GM12878 (cell line): ENCODE measurements at regions not wholly inside any gene's neighbourhood (a gene's known extent, or its start where the extent isn't known, plus 50 kb on each side); places are given as distances from the start of the nearest gene placed in this dataset.

Experiments
- ATAC-seq: fragments of 200-7000 bp; cut with Tn5 transposase; 3 replicates; pipeline ENCODE4 v1.9.1; 2020; ENCODE audit warnings: mild to moderate bottlenecking, moderate library complexity
- BruUV-seq: library from RNA; stranded (reverse); fragments of 400-500 nt; replicated peaks from 2 replicates; lab custom pipeline; 2021; lab: Mats Ljungman, UMichigan
- CTCF ChIA-PET: fragments of 300-600 bp; sonication (Branson Sonifier 250); formaldehyde crosslinking; extraction: SDS; loops from one replicate; lab custom pipeline; 2021; ENCODE audit warnings: inconsistent platforms; lab: Yijun Ruan, JAX
- POLR2A ChIA-PET: fragments of 350-600 bp; formaldehyde crosslinking; extraction: SDS; loops from one replicate; lab custom pipeline; 2021; ENCODE audit warnings: inconsistent platforms; lab: Charles Lee
- RAD21 ChIA-PET: fragments of 300-600 bp; sonication (Branson Sonifier 250); formaldehyde crosslinking; loops from one replicate; lab custom pipeline; 2023; ENCODE audit warnings: antibody characterized with exemption; ENCODE audit not compliant: unreplicated experiment; lab: Charles Lee
- SMC1A ChIA-PET: fragments of 300-600 bp; sonication (Branson Sonifier 250); formaldehyde crosslinking; loops from one replicate; lab custom pipeline; 2023; ENCODE audit not compliant: unreplicated experiment, uncharacterized antibody; lab: Charles Lee
- DNase-seq: peaks from one replicate; pipeline ENCODE4 v3.0.0-alpha.2; 2011; ENCODE audit warnings: low read depth, low spot score
- FAIRE-seq: peaks from 3 replicates; lab custom pipeline; 2011; peaks lifted over from hg19 to GRCh38; lab: Jason Lieb, UNC
- H2AFZ ChIP-seq: 2 replicates; pipeline ENCODE4 v1.6.0; 2011; ENCODE audit warnings: low read depth, low read length, control low read depth; ENCODE audit not compliant: control insufficient read depth
- H3K27ac ChIP-seq: 2 replicates; pipeline ENCODE4 v1.5.1; 2011; ENCODE audit warnings: control low read depth; ENCODE audit not compliant: control insufficient read depth, insufficient read depth
- H3K27me3 ChIP-seq, 2 experiments: replicated peaks in 1 of 2; 2 replicates each; pipeline versions ENCODE4 v1.6.0 to v1.6.1; 2011; ENCODE audit warnings: low read length in 1 of 2; ENCODE audit not compliant: control insufficient read depth in 2 of 2, insufficient read depth in 2 of 2
- H3K36me3 ChIP-seq, 2 experiments: 2 replicates each; pipeline ENCODE4 v1.5.1; 2011; ENCODE audit warnings: low read length in 1 of 2; ENCODE audit not compliant: control insufficient read depth in 2 of 2, insufficient read depth in 2 of 2
- H3K4me1 ChIP-seq: 2 replicates; pipeline ENCODE4 v1.6.1; 2011; ENCODE audit warnings: mild to moderate bottlenecking, low read length, moderate library complexity, mixed read lengths; ENCODE audit not compliant: control insufficient read depth, insufficient read depth
- H3K4me2 ChIP-seq: 2 replicates; pipeline ENCODE4 v1.6.0; 2011; ENCODE audit warnings: control low read depth; ENCODE audit not compliant: control insufficient read depth, insufficient read depth
- H3K4me3 ChIP-seq: fragments of 200-600 bp; sonication (generic); 2 replicates; pipeline ENCODE4 v1.5.1; 2016
- H3K79me2 ChIP-seq: 2 replicates; pipeline ENCODE4 v1.6.0; 2011; ENCODE audit warnings: low read length; ENCODE audit not compliant: control insufficient read depth, insufficient read depth
- H3K9ac ChIP-seq: 2 replicates; pipeline ENCODE4 v1.8.0; 2011; ENCODE audit warnings: low read length, control low read depth, mixed read lengths; ENCODE audit not compliant: control insufficient read depth, insufficient read depth
- H3K9me3 ChIP-seq: replicated peaks from 3 replicates; pipeline ENCODE4 v1.5.1; 2011; ENCODE audit warnings: mild to moderate bottlenecking, low read length; ENCODE audit not compliant: control insufficient read depth, insufficient read depth
- H4K20me1 ChIP-seq: 2 replicates; pipeline ENCODE4 v1.6.0; 2011; ENCODE audit not compliant: control insufficient read depth, insufficient read depth
- BACH1 ChIP-seq: fragments of 450-650 bp; IDR thresholded peaks from 2 replicates; pipeline ENCODE4 v1.6.1; 2017; ENCODE audit warnings: mild to moderate bottlenecking, borderline replicate concordance
- BHLHE40 ChIP-seq, 2 experiments: fragments of 450-650 bp in 1 of 2; IDR thresholded peaks; 2 replicates each; pipeline ENCODE4 v1.6.1; 2011 to 2017; ENCODE audit warnings: low read depth in 2 of 2, borderline replicate concordance in 1 of 2, improper control_type of control experiment in 1 of 2, low read length in 1 of 2, mild to moderate bottlenecking in 1 of 2
- BRCA1 ChIP-seq: IDR thresholded peaks from 2 replicates; pipeline ENCODE4 v1.6.1; 2011; ENCODE audit warnings: low read depth, low read length, improper control_type of control experiment
- CBX3 ChIP-seq: fragments of 200-600 bp; sonication (generic); IDR thresholded peaks from 2 replicates; pipeline ENCODE4 v1.6.1; 2016; ENCODE audit warnings: low read depth, borderline replicate concordance
- ESRRA ChIP-seq: IDR thresholded peaks from 2 replicates; pipeline ENCODE4 v1.6.1; 2012; ENCODE audit warnings: mild to moderate bottlenecking, low read length, improper control_type of control experiment
- IRF4 ChIP-seq: IDR thresholded peaks from 2 replicates; pipeline ENCODE4 v1.6.1; 2011; ENCODE audit warnings: low read depth, low read length
- KAT2A ChIP-seq: conservative IDR thresholded peaks from 2 replicates; pipeline ENCODE4 v1.6.1; 2011; ENCODE audit warnings: low read depth, low read length; ENCODE audit not compliant: control insufficient read depth
- POLR2AphosphoS5 ChIP-seq: IDR thresholded peaks from 2 replicates; pipeline ENCODE4 v1.6.1; 2011; ENCODE audit warnings: mild to moderate bottlenecking, low read length, inconsistent platforms
- SMC3 ChIP-seq: IDR thresholded peaks from 2 replicates; pipeline ENCODE4 v1.6.1; 2011; ENCODE audit warnings: low read length, improper control_type of control experiment, borderline replicate concordance
- TCF7 ChIP-seq: IDR thresholded peaks from 2 replicates; pipeline ENCODE4 v1.6.1; 2014; ENCODE audit warnings: antibody characterized with exemption, borderline replicate concordance
- WRNIP1 ChIP-seq: IDR thresholded peaks from 2 replicates; pipeline ENCODE4 v1.6.1; 2011; ENCODE audit warnings: low read depth, low read length, improper control_type of control experiment, borderline replicate concordance
- YY1 ChIP-seq: IDR thresholded peaks from 2 replicates; pipeline ENCODE4 v1.6.1; 2011; ENCODE audit warnings: low read depth, mild to moderate bottlenecking, low read length
- WGBS: methylation state at CpG from one replicate; pipeline ENCODE4 v1.1.6; 2016; ENCODE audit warnings: low lambda C conversion rate; ENCODE audit not compliant: insufficient replicate concordance, insufficient coverage; ENCODE audit errors: missing lambda C conversion rate; 5-methylcytosine and 5-hydroxymethylcytosine counted together
- in situ Hi-C: fragments of 300-500 bp; cut with MboI; formaldehyde crosslinking; loops from 9 replicates; pipeline ENCODE4 v1.14.3; 2018; ENCODE audit warnings: mixed read lengths
- intact Hi-C: fragments of 100-400 bp; cut with micrococcal nuclease; formaldehyde crosslinking; loops from one replicate; pipeline ENCODE4 v1.14.2; 2022; ENCODE audit not compliant: unreplicated experiment
- TF ChIP-seq, protein P1 (sequence below): IDR thresholded peaks from 2 replicates; pipeline ENCODE4 v1.6.1; 2012; ENCODE audit warnings: low read depth, low read length, improper control_type of control experiment
- TF ChIP-seq, protein P2 (sequence below): IDR thresholded peaks from 2 replicates; pipeline ENCODE4 v1.6.1; 2012; ENCODE audit warnings: improper control_type of control experiment, low read depth, low read length; ENCODE audit not compliant: insufficient replicate concordance

DNA sequence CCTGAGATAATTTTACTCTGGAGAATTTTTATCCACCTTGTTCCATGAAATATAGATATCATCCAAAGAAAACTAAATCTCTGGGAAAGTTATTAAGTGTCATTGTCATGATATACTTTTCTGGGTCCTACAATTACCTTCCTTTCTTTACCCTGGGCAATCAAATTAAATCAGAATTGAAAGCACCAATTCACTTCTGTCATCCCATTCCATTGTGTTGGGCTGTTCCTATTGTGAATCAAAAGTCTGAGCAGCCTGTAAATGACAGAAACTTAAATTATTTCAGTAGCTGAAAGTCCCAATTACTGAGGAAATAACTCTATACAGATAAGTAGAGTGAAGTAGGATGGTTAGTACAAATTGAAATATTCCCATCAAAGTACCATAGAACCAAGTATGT, 1284.2 kb downstream of the EFNB2 start:
- no peaks in the 10 kb centered on the region for H4K20me1 ChIP-seq
- H3K27me3 ChIP-seq, result no peaks in the 10 kb centered on the region
- ATAC-seq, result no peak
- DNase-seq, result no peak
- no peaks in the 10 kb centered on the region for H3K4me1 ChIP-seq
- in situ Hi-C loops (no loop called here), intact Hi-C loops (no loop called here)
- H3K79me2 ChIP-seq, result no peaks in the 10 kb centered on the region
- no peak overlapping the region for H3K27ac ChIP-seq
- H2AFZ ChIP-seq, result no peak overlapping the region
- ChIA-PET RAD21 (no interaction called here), CTCF (no interaction called here), POLR2A (no interaction called here), SMC1A (no interaction called here)
- H3K9ac ChIP-seq, result no peak overlapping the region
- H3K4me2 ChIP-seq, result no peak overlapping the region
- H3K36me3 ChIP-seq, result no peaks in the 10 kb centered on the region
- no peak overlapping the region for H3K4me3 ChIP-seq
- no TSS peak for BruUV-seq
- H3K9me3 ChIP-seq, result no peaks in the 10 kb centered on the region
- no peak for FAIRE-seq
- TF ChIP-seq WRNIP1 (no peak), IRF4 (no peak), TCF7 (no peak), BHLHE40 (IDR thresholded peaks at IDR 0.05; ENCODE audit: borderline replicate concordance in 1 of 2, low read depth in 2 of 2, low read length in 1 of 2) (no peak)

DNA sequence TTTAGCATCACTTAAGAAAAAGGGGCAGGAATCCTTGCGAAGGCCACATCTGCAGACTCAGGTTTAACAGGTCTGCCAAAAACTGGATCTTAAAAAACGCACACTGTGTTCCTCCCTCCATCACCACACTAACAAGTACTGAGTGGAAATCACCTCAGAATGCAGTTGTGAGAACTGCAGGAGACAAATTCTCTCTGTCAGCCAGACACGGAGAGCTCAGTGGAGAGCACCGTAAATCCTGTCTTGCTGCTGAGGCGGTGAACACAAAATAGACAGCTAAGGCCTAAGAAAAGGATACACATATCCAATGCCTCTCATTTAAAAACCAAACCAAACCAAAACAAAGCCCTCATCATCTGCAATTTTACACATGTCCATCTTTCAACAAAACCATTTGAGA, 1287.6 kb downstream of the EFNB2 start:
- Histone ChIP-seq H3K36me3 (no peaks in the 10 kb centered on the region), H3K9ac (no peak overlapping the region), H3K27me3 (no peaks in the 10 kb centered on the region), H3K4me2 (no peak overlapping the region), H3K9me3 (no peaks in the 10 kb centered on the region), H3K27ac (no peak overlapping the region), H4K20me1 (no peaks in the 10 kb centered on the region), H3K4me1 (no peaks in the 10 kb centered on the region), H3K79me2 (no peaks in the 10 kb centered on the region), H2AFZ (no peak overlapping the region), H3K4me3 (no peak overlapping the region)
- DNase-seq (no peak), ATAC-seq (no peak), FAIRE-seq (no peak)
- POLR2A ChIA-PET, result no interaction called here
- in situ Hi-C loops (no loop called here), intact Hi-C loops (no loop called here)
- 57% methylated on average over 5 of the region's 5 CpGs for WGBS
- CTCF ChIA-PET, result no interaction called here
- BruUV-seq, result no TSS peak
- SMC1A ChIA-PET, result no interaction called here
- RAD21 ChIA-PET, result no interaction called here
- no peak for TF ChIP-seq BRCA1
- TF ChIP-seq BACH1, result no peak
- TF ChIP-seq WRNIP1, result no peak
- no peak for TF ChIP-seq SMC3
- TF ChIP-seq YY1, result no peak
- TF ChIP-seq CBX3, result no peak
- TF ChIP-seq POLR2AphosphoS5, result no peak
- TF ChIP-seq, protein P1, sequence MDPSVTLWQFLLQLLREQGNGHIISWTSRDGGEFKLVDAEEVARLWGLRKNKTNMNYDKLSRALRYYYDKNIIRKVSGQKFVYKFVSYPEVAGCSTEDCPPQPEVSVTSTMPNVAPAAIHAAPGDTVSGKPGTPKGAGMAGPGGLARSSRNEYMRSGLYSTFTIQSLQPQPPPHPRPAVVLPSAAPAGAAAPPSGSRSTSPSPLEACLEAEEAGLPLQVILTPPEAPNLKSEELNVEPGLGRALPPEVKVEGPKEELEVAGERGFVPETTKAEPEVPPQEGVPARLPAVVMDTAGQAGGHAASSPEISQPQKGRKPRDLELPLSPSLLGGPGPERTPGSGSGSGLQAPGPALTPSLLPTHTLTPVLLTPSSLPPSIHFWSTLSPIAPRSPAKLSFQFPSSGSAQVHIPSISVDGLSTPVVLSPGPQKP, result no peak
- TF ChIP-seq BHLHE40 (IDR thresholded peaks at IDR 0.05; ENCODE audit: borderline replicate concordance in 1 of 2, low read depth in 2 of 2, low read length in 1 of 2), result no peak
- TF ChIP-seq, protein P2, sequence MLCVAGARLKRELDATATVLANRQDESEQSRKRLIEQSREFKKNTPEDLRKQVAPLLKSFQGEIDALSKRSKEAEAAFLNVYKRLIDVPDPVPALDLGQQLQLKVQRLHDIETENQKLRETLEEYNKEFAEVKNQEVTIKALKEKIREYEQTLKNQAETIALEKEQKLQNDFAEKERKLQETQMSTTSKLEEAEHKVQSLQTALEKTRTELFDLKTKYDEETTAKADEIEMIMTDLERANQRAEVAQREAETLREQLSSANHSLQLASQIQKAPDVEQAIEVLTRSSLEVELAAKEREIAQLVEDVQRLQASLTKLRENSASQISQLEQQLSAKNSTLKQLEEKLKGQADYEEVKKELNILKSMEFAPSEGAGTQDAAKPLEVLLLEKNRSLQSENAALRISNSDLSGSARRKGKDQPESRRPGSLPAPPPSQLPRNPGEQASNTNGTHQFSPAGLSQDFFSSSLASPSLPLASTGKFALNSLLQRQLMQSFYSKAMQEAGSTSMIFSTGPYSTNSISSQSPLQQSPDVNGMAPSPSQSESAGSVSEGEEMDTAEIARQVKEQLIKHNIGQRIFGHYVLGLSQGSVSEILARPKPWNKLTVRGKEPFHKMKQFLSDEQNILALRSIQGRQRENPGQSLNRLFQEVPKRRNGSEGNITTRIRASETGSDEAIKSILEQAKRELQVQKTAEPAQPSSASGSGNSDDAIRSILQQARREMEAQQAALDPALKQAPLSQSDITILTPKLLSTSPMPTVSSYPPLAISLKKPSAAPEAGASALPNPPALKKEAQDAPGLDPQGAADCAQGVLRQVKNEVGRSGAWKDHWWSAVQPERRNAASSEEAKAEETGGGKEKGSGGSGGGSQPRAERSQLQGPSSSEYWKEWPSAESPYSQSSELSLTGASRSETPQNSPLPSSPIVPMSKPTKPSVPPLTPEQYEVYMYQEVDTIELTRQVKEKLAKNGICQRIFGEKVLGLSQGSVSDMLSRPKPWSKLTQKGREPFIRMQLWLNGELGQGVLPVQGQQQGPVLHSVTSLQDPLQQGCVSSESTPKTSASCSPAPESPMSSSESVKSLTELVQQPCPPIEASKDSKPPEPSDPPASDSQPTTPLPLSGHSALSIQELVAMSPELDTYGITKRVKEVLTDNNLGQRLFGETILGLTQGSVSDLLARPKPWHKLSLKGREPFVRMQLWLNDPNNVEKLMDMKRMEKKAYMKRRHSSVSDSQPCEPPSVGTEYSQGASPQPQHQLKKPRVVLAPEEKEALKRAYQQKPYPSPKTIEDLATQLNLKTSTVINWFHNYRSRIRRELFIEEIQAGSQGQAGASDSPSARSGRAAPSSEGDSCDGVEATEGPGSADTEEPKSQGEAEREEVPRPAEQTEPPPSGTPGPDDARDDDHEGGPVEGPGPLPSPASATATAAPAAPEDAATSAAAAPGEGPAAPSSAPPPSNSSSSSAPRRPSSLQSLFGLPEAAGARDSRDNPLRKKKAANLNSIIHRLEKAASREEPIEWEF, result no peak
- no peak for TF ChIP-seq ESRRA
- TF ChIP-seq KAT2A, result no peak
